Ascending aorta (tissue), 2 donors: ENCODE measurements at regions not wholly inside any gene's neighbourhood (a gene's known extent, or its start where the extent isn't known, plus 50 kb on each side); places are given as distances from the start of the nearest gene placed in this dataset.
"Not testable (repeated sequence)": the region's sequence is repeated elsewhere in the genome, so short reads cannot be mapped to it uniquely, and the experiment has no call there.

Source experiments
- DNase-seq, 2 donors: peaks; one replicate each; pipeline ENCODE4 v3.0.0-alpha.2; 2019; ENCODE audit warnings: low spot score in 2 of 2
- H3K27ac ChIP-seq, 2 donors: fragments of 200-600 bp; sonication (generic); one replicate each; pipeline ENCODE4 v1.5.1; 2016 to 2017; ENCODE audit warnings: mild to moderate bottlenecking in 1 of 2
- H3K27me3 ChIP-seq: fragments of 200-600 bp; sonication (generic); one replicate; pipeline ENCODE4 v1.5.1; 2017
- H3K36me3 ChIP-seq, 2 donors: fragments of 200-600 bp; sonication (generic); one replicate each; pipeline ENCODE4 v1.5.1; 2016
- H3K4me1 ChIP-seq, 2 donors: fragments of 200-600 bp; sonication (generic); one replicate each; pipeline ENCODE4 v1.5.1; 2016 to 2017; ENCODE audit warnings: mild to moderate bottlenecking in 1 of 2
- H3K4me3 ChIP-seq, 2 donors: fragments of 200-600 bp; sonication (generic); one replicate each; pipeline ENCODE4 v1.5.1; 2016 to 2017; ENCODE audit warnings: mild to moderate bottlenecking in 1 of 2
- H3K9me3 ChIP-seq, 2 donors: fragments of 200-600 bp; sonication (generic); one replicate each; pipeline ENCODE4 v1.5.1; 2016
- intact Hi-C: fragments of 100-400 bp; cut with DNase I; formaldehyde crosslinking; loops from one replicate; pipeline ENCODE4 v1.15.1; 2023
- TF ChIP-seq, protein P1 (sequence below), 3 experiments: fragments of 200-600 bp in 2 of 3; fragments of 450-650 bp in 1 of 3; sonication (generic) in 2 of 3; IDR thresholded peaks; one replicate each; pipeline ENCODE4 v1.5.1; 2016 to 2019; ENCODE audit warnings: antibody characterized with exemption in 3 of 3, mild to moderate bottlenecking in 1 of 3, moderate library complexity in 1 of 3

- DNase-seq, result no peak
- Histone ChIP-seq H3K4me1 (no peaks in the 10 kb centered on the region), H3K9me3 (peaks cover 0 to 4% of the 10 kb centered on the region in 2 donors), H3K4me3 (no peak overlapping the region), H3K27me3 (no peaks in the 10 kb centered on the region), H3K27ac (no peak overlapping the region), H3K36me3 (no peaks in the 10 kb centered on the region)
- TF ChIP-seq, protein P1, sequence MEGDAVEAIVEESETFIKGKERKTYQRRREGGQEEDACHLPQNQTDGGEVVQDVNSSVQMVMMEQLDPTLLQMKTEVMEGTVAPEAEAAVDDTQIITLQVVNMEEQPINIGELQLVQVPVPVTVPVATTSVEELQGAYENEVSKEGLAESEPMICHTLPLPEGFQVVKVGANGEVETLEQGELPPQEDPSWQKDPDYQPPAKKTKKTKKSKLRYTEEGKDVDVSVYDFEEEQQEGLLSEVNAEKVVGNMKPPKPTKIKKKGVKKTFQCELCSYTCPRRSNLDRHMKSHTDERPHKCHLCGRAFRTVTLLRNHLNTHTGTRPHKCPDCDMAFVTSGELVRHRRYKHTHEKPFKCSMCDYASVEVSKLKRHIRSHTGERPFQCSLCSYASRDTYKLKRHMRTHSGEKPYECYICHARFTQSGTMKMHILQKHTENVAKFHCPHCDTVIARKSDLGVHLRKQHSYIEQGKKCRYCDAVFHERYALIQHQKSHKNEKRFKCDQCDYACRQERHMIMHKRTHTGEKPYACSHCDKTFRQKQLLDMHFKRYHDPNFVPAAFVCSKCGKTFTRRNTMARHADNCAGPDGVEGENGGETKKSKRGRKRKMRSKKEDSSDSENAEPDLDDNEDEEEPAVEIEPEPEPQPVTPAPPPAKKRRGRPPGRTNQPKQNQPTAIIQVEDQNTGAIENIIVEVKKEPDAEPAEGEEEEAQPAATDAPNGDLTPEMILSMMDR (IDR thresholded peaks at IDR 0.05), result no peak
- intact Hi-C loops, result no loop called here
These were observed 332.4 kb downstream of the SATB1 start for GRCh38 chr3:18092726-18093125.

DNA sequence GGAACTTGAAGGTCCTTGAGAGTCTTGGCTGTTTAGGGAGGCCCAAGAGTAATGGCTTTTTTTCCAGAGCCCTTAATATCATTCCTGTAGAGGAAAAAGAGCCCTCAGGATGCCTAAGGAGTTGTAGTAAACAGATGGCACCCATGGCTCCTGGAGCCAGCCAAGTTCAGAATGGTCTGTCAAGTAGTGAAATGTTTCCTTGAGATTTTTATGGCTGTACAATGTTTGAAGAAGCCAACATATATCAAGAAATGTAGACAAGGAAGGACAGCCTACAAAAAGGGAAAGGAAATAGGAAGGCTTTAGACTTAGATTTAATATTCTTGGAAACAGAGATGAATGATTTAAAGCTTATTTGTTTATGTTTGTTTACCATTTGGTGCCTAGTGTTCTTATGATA, 334.8 kb downstream of the SATB1 start:
- TF ChIP-seq, protein P1 (IDR thresholded peaks at IDR 0.05), result no peak
- no peak overlapping the region for H3K4me3 ChIP-seq
- no peaks in the 10 kb centered on the region for H3K36me3 ChIP-seq
- no peaks in the 10 kb centered on the region for H3K4me1 ChIP-seq
- H3K27me3 ChIP-seq, result no peaks in the 10 kb centered on the region
- intact Hi-C loops, result no loop called here
- no peak for DNase-seq
- no peak overlapping the region for H3K27ac ChIP-seq
- H3K9me3 ChIP-seq, result no peaks in the 10 kb centered on the region

DNA sequence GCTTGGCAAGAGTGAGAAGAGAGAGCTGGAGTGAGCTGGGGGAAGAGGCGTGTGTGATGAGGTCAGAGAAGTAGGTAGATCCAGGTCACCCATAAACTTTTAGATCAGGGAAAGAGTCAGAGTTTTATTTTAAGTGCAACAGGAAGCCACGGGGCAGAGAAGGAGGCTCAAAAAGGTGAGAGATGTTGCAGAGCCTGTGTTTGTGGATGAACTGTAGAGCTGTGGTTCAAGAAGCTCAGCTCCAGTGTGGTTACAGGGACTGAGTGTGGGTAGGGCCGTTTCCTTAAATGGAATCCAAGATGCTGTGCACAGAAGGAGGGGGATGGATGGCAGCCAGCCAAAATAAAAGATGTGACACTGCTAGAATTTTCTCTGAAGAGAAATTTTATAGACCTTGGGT, 337.2 kb downstream of the SATB1 start:
- intact Hi-C loops, result no loop called here
- TF ChIP-seq, protein P1 (IDR thresholded peaks at IDR 0.05), result no peak
- no peak overlapping the region for H3K4me3 ChIP-seq
- no peaks in the 10 kb centered on the region for H3K27me3 ChIP-seq
- no peaks in the 10 kb centered on the region for H3K9me3 ChIP-seq
- H3K4me1 ChIP-seq, result no peaks in the 10 kb centered on the region
- DNase-seq, result no peak
- no peaks in the 10 kb centered on the region for H3K36me3 ChIP-seq
- no peak overlapping the region for H3K27ac ChIP-seq

DNA sequence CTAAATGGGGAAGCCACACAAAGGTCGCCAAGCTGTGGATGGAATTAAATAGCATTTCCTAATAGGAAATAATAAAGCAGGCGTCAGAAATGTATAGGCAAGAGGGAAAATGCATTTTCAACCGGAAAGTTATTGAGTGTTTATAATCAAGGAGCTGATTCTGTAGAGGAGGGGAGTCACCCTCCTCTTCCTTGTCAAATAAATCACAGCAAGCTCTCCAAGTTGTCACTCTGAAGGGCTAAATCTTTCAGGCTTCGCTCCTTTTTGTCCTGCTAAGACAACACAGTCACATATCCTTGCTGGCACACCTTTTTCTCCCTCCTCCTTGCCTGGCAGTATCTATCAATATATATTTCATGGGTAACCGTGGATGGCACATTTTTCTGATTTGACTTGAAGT, 338.4 kb downstream of the SATB1 start:
- no peaks in the 10 kb centered on the region for H3K9me3 ChIP-seq
- no peak overlapping the region for H3K27ac ChIP-seq
- no peak for DNase-seq
- intact Hi-C loops, result no loop called here
- H3K27me3 ChIP-seq, result no peaks in the 10 kb centered on the region
- H3K4me1 ChIP-seq, result no peaks in the 10 kb centered on the region
- H3K4me3 ChIP-seq, result no peak overlapping the region
- TF ChIP-seq, protein P1 (IDR thresholded peaks at IDR 0.05), result no peak
- H3K36me3 ChIP-seq, result no peaks in the 10 kb centered on the region

GRCh38 chr3:18086078-18086477, 339.1 kb downstream of the SATB1 start:
- Histone ChIP-seq H3K4me1 (no peaks in the 10 kb centered on the region), H3K36me3 (no peaks in the 10 kb centered on the region), H3K9me3 (no peaks in the 10 kb centered on the region), H3K27ac (no peak overlapping the region), H3K4me3 (no peak overlapping the region), H3K27me3 (no peaks in the 10 kb centered on the region)
- intact Hi-C loops, result no loop called here
- DNase-seq, result no peak
- TF ChIP-seq, protein P1 (IDR thresholded peaks at IDR 0.05), result no peak

- Histone ChIP-seq H3K36me3 (no peaks in the 10 kb centered on the region), H3K27me3 (no peaks in the 10 kb centered on the region), H3K9me3 (no peaks in the 10 kb centered on the region), H3K4me1 (no peaks in the 10 kb centered on the region), H3K27ac (no peak overlapping the region), H3K4me3 (no peak overlapping the region)
- DNase-seq, result no peak
- intact Hi-C loops, result no loop called here
- TF ChIP-seq, protein P1 (IDR thresholded peaks at IDR 0.05), result no peak
These were observed 339.7 kb downstream of the SATB1 start for GRCh38 chr3:18085429-18085828.

DNA sequence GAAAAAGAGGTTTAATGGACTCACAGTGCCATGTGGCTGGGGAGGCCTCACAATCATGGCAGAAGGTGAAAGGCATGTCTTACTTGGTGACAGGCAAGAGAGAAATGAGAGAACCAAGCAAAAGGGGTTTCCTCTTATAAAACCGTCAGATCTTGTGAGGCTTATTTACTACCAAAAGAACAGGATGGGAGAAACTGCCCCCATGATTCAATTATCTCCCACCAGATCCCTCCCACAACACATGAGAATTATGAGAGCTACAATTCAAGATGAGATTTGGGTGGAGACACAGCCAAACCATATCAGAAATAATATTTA, 340.8 kb upstream of the TBC1D5 start:
- H3K27me3 ChIP-seq, H3K4me1 ChIP-seq, H3K9me3 ChIP-seq, DNase-seq, H3K4me3 ChIP-seq, H3K27ac ChIP-seq, H3K36me3 ChIP-seq, intact Hi-C loops: not testable (repeated sequence)
